Liver (tissue), 3 donors: ENCODE measurements at regions not wholly inside any gene's neighbourhood (a gene's known extent, or its start where the extent isn't known, plus 50 kb on each side); places are given as distances from the start of the nearest gene placed in this dataset.

Experiments used
- ATF3 ChIP-seq: IDR thresholded peaks from 2 replicates; pipeline ENCODE4 v1.6.1; 2016; ENCODE audit warnings: antibody characterized with exemption
- CTCF ChIP-seq: fragments of 150-350 bp; IDR thresholded peaks from 2 replicates; pipeline ENCODE4 v1.5.1; 2017; ENCODE audit warnings: improper control_type of control experiment, low read depth, low read length; ENCODE audit not compliant: missing input control
- JUND ChIP-seq, 2 donors: IDR thresholded peaks; 2 replicates each; pipeline ENCODE4 v1.6.1; 2016; ENCODE audit warnings: antibody characterized with exemption in 2 of 2
- MAX ChIP-seq: IDR thresholded peaks from 2 replicates; pipeline ENCODE4 v1.6.1; 2016; ENCODE audit warnings: antibody characterized with exemption
- REST ChIP-seq: IDR thresholded peaks from 2 replicates; pipeline ENCODE4 v1.6.1; 2016; ENCODE audit warnings: antibody characterized with exemption, mild to moderate bottlenecking
- TAF1 ChIP-seq: conservative IDR thresholded peaks from 2 replicates; pipeline ENCODE4 v1.6.1; 2016; ENCODE audit warnings: antibody characterized with exemption, mild to moderate bottlenecking
- donor health status: healthy.
- donor health status: healthy.

- no peak for TF ChIP-seq TAF1
- peak; percentile 99 for TF ChIP-seq CTCF
- TF ChIP-seq JUND (IDR thresholded peaks at IDR 0.05): no peak
- TF ChIP-seq REST: no peak
- no peak for TF ChIP-seq MAX
- no peak for TF ChIP-seq ATF3
Observed at GRCh38 chr1:47710329-47711071, 272.7 kb downstream of the FOXD2 start.
